Lower leg skin (tissue), 3 donors: ENCODE measurements at regions not wholly inside any gene's neighbourhood (a gene's known extent, or its start where the extent isn't known, plus 50 kb on each side); places are given as distances from the start of the nearest gene placed in this dataset.

Experiments
- CTCF ChIP-seq, 3 donors: fragments of 450-650 bp; IDR thresholded peaks; one replicate each; pipeline ENCODE4 v1.5.1; 2016; ENCODE audit warnings: antibody characterized with exemption in 3 of 3, mild to moderate bottlenecking in 3 of 3, moderate library complexity in 2 of 3
- POLR2A ChIP-seq, 2 donors: fragments of 450-650 bp; IDR thresholded peaks; one replicate each; pipeline ENCODE4 v1.6.1; 2016 to 2017; ENCODE audit warnings: antibody characterized with exemption in 2 of 2, mild to moderate bottlenecking in 1 of 2, moderate library complexity in 1 of 2

GRCh38 chr11:119909077-119909476 is 180.1 kb upstream of the NECTIN1 start:
- no peak for TF ChIP-seq CTCF (IDR thresholded peaks at IDR 0.05)
- no peak for TF ChIP-seq POLR2A (IDR thresholded peaks at IDR 0.05)
